ENCODE measurements at regions not wholly inside any gene's neighbourhood (a gene's known extent, or its start where the extent isn't known, plus 50 kb on each side); places are given as distances from the start of the nearest gene placed in this dataset.

- no peaks in the 10 kb centered on the region for H3K9me3 ChIP-seq (ENCODE audit: insufficient read depth, low read depth)
- POLR2A ChIA-PET (ENCODE audit: unreplicated experiment) = no interaction called here
- no peaks in the 10 kb centered on the region for H3K9me2 ChIP-seq (ENCODE audit: insufficient read depth)
- no peak overlapping the region for H3K4me2 ChIP-seq
- no peaks in the 10 kb centered on the region for H3K4me1 ChIP-seq (replicated peaks; ENCODE audit: insufficient read depth)
- BruUV-seq (replicated peaks) = no TSS peak
- no peak for TF ChIP-seq EZH2 (IDR thresholded peaks at IDR 0.05; ENCODE audit: low read depth)
- TF ChIP-seq, protein P1, sequence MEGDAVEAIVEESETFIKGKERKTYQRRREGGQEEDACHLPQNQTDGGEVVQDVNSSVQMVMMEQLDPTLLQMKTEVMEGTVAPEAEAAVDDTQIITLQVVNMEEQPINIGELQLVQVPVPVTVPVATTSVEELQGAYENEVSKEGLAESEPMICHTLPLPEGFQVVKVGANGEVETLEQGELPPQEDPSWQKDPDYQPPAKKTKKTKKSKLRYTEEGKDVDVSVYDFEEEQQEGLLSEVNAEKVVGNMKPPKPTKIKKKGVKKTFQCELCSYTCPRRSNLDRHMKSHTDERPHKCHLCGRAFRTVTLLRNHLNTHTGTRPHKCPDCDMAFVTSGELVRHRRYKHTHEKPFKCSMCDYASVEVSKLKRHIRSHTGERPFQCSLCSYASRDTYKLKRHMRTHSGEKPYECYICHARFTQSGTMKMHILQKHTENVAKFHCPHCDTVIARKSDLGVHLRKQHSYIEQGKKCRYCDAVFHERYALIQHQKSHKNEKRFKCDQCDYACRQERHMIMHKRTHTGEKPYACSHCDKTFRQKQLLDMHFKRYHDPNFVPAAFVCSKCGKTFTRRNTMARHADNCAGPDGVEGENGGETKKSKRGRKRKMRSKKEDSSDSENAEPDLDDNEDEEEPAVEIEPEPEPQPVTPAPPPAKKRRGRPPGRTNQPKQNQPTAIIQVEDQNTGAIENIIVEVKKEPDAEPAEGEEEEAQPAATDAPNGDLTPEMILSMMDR (conservative IDR thresholded peaks at IDR 0.05) = no peak
- CTCF ChIA-PET = no interaction called here
- no peak for DNase-seq
- no peaks in the 10 kb centered on the region for H4K20me1 ChIP-seq (ENCODE audit: insufficient read depth)
- no peak overlapping the region for H2AFZ ChIP-seq
- no peaks in the 10 kb centered on the region for H3K36me3 ChIP-seq (ENCODE audit: low read depth)
- intact Hi-C loops (cut with micrococcal nuclease; ENCODE audit: unreplicated experiment) = no loop called here
- H3K4me3 ChIP-seq = no peak overlapping the region
- H3K27me3 ChIP-seq (ENCODE audit: insufficient read depth, low read depth) = no peaks in the 10 kb centered on the region
- no peaks in the 10 kb centered on the region for H3K79me2 ChIP-seq (ENCODE audit: low read depth)
- no peak overlapping the region for H3K27ac ChIP-seq
- H3F3A ChIP-seq (ENCODE audit: insufficient read depth, low read depth) = no peaks in the 10 kb centered on the region
These were observed 407.3 kb downstream of the IDS start for GRCh38 chrX:149097786-149098185.

DNA sequence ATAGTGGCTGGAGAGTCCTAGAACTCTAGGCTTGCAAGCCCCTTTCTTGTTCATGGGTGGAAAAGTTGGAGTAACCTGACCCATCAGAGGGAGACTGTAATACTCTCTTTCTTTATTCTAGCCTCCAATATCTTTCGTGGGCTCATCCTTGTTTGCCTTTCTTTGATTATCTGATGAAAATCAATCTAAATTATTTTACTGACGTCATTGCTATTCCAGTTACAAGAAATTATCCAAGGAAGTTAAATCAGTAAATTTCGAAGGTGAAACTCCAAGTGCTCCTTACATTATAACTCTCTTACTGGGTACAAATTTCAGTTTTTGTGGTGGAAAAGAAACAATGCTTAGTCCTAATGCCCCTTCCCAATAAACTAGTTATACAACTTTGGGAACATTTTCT, 412.9 kb downstream of the IDS start:
- Histone ChIP-seq H3K79me2 (ENCODE audit: low read depth) (no peaks in the 10 kb centered on the region), H3K36me3 (ENCODE audit: low read depth) (no peaks in the 10 kb centered on the region), H3F3A (ENCODE audit: insufficient read depth, low read depth) (no peaks in the 10 kb centered on the region), H2AFZ (no peak overlapping the region), H3K4me3 (no peak overlapping the region), H4K20me1 (ENCODE audit: insufficient read depth) (no peaks in the 10 kb centered on the region), H3K27ac (no peak overlapping the region), H3K9me2 (ENCODE audit: insufficient read depth) (no peaks in the 10 kb centered on the region), H3K27me3 (ENCODE audit: insufficient read depth, low read depth) (no peaks in the 10 kb centered on the region), H3K9me3 (ENCODE audit: insufficient read depth, low read depth) (no peaks in the 10 kb centered on the region), H3K4me2 (no peak overlapping the region), H3K4me1 (replicated peaks; ENCODE audit: insufficient read depth) (no peaks in the 10 kb centered on the region)
- TF ChIP-seq, protein P1 (conservative IDR thresholded peaks at IDR 0.05) = no peak
- TF ChIP-seq EZH2 (IDR thresholded peaks at IDR 0.05; ENCODE audit: low read depth) = no peak
- BruUV-seq (replicated peaks) = no TSS peak
- intact Hi-C loops (cut with micrococcal nuclease; ENCODE audit: unreplicated experiment) = no loop called here
- DNase-seq = no peak
- ChIA-PET CTCF (no interaction called here), POLR2A (ENCODE audit: unreplicated experiment) (no interaction called here)

DNA sequence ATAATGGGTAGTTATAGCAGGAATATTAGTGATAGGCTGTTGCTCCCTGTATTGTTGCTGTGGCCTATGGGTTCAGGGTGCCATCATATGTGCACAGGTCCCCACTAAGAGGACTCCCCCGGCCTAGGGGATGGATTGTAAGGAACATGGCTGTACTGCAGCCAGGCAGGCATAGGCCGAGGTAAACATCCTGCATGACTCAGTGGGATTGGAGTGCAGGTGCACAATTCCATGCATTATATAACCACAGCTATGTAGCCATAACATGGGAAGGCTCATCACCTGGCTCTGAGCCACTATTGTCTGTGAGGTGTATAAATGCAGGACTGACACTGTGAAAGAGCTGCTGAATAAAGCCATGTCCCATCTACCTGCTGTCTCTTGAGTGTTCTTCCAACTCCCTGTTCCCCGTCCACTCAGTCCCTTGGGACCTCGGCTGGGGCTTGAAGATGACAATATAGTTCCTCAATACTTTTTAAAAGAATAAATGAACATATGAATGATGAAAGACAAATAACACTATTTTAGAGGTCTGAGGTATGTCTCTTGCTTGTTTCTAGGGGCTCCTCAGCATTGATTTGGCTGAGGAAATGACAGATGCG, 425.2 kb downstream of the IDS start:
- no peak for DNase-seq
- CTCF ChIA-PET = no interaction called here
- Histone ChIP-seq H3K9me2 (ENCODE audit: insufficient read depth) (no peaks in the 10 kb centered on the region), H3K36me3 (ENCODE audit: low read depth) (no peaks in the 10 kb centered on the region), H3K4me2 (no peak overlapping the region), H3K79me2 (ENCODE audit: low read depth) (no peaks in the 10 kb centered on the region), H3F3A (ENCODE audit: insufficient read depth, low read depth) (no peaks in the 10 kb centered on the region), H2AFZ (no peak overlapping the region), H3K27me3 (ENCODE audit: insufficient read depth, low read depth) (no peaks in the 10 kb centered on the region), H4K20me1 (ENCODE audit: insufficient read depth) (no peaks in the 10 kb centered on the region), H3K9me3 (ENCODE audit: insufficient read depth, low read depth) (no peaks in the 10 kb centered on the region; the same call in 1 of the 2 replicates), H3K4me3 (no peak overlapping the region), H3K27ac (no peak overlapping the region), H3K4me1 (replicated peaks; ENCODE audit: insufficient read depth) (no peaks in the 10 kb centered on the region)
- BruUV-seq (replicated peaks) = no TSS peak
- POLR2A ChIA-PET (ENCODE audit: unreplicated experiment) = no interaction called here
- TF ChIP-seq, protein P1 (conservative IDR thresholded peaks at IDR 0.05) = no peak
- no peak for TF ChIP-seq EZH2 (IDR thresholded peaks at IDR 0.05; ENCODE audit: low read depth)
- intact Hi-C loops (cut with micrococcal nuclease; ENCODE audit: unreplicated experiment) = no loop called here

All from PC-9 (cell line).